ENCODE measurements at regions not wholly inside any gene's neighbourhood (a gene's known extent, or its start where the extent isn't known, plus 50 kb on each side); places are given as distances from the start of the nearest gene placed in this dataset.

GRCh38 chr10:61588770-61589211 lies 73.9 kb upstream of the CABCOCO1 start (continued):
- TF ChIP-seq, protein P1, sequence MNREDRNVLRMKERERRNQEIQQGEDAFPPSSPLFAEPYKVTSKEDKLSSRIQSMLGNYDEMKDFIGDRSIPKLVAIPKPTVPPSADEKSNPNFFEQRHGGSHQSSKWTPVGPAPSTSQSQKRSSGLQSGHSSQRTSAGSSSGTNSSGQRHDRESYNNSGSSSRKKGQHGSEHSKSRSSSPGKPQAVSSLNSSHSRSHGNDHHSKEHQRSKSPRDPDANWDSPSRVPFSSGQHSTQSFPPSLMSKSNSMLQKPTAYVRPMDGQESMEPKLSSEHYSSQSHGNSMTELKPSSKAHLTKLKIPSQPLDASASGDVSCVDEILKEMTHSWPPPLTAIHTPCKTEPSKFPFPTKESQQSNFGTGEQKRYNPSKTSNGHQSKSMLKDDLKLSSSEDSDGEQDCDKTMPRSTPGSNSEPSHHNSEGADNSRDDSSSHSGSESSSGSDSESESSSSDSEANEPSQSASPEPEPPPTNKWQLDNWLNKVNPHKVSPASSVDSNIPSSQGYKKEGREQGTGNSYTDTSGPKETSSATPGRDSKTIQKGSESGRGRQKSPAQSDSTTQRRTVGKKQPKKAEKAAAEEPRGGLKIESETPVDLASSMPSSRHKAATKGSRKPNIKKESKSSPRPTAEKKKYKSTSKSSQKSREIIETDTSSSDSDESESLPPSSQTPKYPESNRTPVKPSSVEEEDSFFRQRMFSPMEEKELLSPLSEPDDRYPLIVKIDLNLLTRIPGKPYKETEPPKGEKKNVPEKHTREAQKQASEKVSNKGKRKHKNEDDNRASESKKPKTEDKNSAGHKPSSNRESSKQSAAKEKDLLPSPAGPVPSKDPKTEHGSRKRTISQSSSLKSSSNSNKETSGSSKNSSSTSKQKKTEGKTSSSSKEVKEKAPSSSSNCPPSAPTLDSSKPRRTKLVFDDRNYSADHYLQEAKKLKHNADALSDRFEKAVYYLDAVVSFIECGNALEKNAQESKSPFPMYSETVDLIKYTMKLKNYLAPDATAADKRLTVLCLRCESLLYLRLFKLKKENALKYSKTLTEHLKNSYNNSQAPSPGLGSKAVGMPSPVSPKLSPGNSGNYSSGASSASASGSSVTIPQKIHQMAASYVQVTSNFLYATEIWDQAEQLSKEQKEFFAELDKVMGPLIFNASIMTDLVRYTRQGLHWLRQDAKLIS (CRISPR knock-in tag; IDR thresholded peaks at IDR 0.05): 0 out of 2 replicates have a peak, but pooled peaks have one; percentile 72
- TF ChIP-seq POLR2H (tag; IDR thresholded peaks at IDR 0.05; ENCODE audit: low read depth) (no peak), XRCC3 (IDR thresholded peaks at IDR 0.05) (no peak), KLF6 (CRISPR knock-in tag; IDR thresholded peaks at IDR 0.05; ENCODE audit: borderline replicate concordance) (no peak), YBX1 (IDR thresholded peaks at IDR 0.05) (no peak), TEAD2 (tag; IDR thresholded peaks at IDR 0.05) (0 out of 2 replicates have a peak, but pooled peaks have one; percentile 59), ZFP91 (CRISPR knock-in tag; IDR thresholded peaks at IDR 0.05) (no peak), TRIM25 (IDR thresholded peaks at IDR 0.05; ENCODE audit: borderline replicate concordance) (no peak), XRCC4 (IDR thresholded peaks at IDR 0.05; ENCODE audit: extremely low read depth, insufficient read depth, insufficient read length) (no peak), HMGN3 (IDR thresholded peaks at IDR 0.05; ENCODE audit: borderline replicate concordance, extremely low read depth, insufficient read length, low read depth, low read length) (peak; percentile 49), ZFP30 (CRISPR knock-in tag; IDR thresholded peaks at IDR 0.05; ENCODE audit: borderline replicate concordance) (no peak), PHB (CRISPR knock-in tag; IDR thresholded peaks at IDR 0.05) (no peak), ZBED1 (IDR thresholded peaks at IDR 0.05) (no peak), YY1 (IDR thresholded peaks at IDR 0.05; ENCODE audit: borderline replicate concordance in 1 of 3, control insufficient read depth in 1 of 3, extremely low read depth in 1 of 3, insufficient read depth in 3 of 3, insufficient read length in 1 of 3, insufficient replicate concordance in 2 of 3, low read depth in 1 of 3, low read length in 2 of 3) (no peak), SIN3B (IDR thresholded peaks at IDR 0.05; ENCODE audit: low read depth) (no peak), FOXP1 (CRISPR knock-in tag; IDR thresholded peaks at IDR 0.05) (no peak)
- TF ChIP-seq, protein P2, sequence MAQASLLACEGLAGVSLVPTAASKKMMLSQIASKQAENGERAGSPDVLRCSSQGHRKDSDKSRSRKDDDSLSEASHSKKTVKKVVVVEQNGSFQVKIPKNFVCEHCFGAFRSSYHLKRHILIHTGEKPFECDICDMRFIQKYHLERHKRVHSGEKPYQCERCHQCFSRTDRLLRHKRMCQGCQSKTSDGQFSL (CRISPR knock-in tag; IDR thresholded peaks at IDR 0.05): no peak
- TF ChIP-seq, protein P2 (tag; IDR thresholded peaks at IDR 0.05): no peak
- TF ChIP-seq, protein P3, sequence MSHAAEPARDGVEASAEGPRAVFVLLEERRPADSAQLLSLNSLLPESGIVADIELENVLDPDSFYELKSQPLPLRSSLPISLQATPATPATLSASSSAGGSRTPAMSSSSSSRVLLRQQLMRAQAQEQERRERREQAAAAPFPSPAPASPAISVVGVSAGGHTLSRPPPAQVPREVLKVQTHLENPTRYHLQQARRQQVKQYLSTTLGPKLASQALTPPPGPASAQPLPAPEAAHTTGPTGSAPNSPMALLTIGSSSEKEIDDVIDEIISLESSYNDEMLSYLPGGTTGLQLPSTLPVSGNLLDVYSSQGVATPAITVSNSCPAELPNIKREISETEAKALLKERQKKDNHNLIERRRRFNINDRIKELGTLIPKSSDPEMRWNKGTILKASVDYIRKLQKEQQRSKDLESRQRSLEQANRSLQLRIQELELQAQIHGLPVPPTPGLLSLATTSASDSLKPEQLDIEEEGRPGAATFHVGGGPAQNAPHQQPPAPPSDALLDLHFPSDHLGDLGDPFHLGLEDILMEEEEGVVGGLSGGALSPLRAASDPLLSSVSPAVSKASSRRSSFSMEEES (CRISPR knock-in tag; IDR thresholded peaks at IDR 0.05): peak; percentile 36

Measured in K562 (cell line).